Mesothelial cell of epicardium (in vitro differentiated cells): ENCODE measurements at regions not wholly inside any gene's neighbourhood (a gene's known extent, or its start where the extent isn't known, plus 50 kb on each side); places are given as distances from the start of the nearest gene placed in this dataset.
A peak's percentile ranks its signal among the peaks of the same experiment; 100 is the strongest.

Experiments used
- DNase-seq, 2 experiments: peaks; one replicate each; pipeline ENCODE4 v3.0.0; 2021; ENCODE audit warnings: low spot score in 2 of 2; ENCODE audit not compliant: unreplicated experiment in 2 of 2
- H3K27ac Mint-ChIP-seq: 2 replicates; pipeline ENCODE4 v1.8.0; 2021; ENCODE audit warnings: mixed read lengths
- H3K27me3 Mint-ChIP-seq: 2 replicates; pipeline ENCODE4 v1.8.0; 2021; ENCODE audit warnings: low read depth, mixed read lengths
- H3K36me3 Mint-ChIP-seq: 2 replicates; pipeline ENCODE4 v1.8.0; 2021; ENCODE audit warnings: mixed read lengths
- H3K4me1 Mint-ChIP-seq: 2 replicates; pipeline ENCODE4 v1.8.0; 2021; ENCODE audit warnings: mixed read lengths
- H3K4me3 Mint-ChIP-seq: 2 replicates; pipeline ENCODE4 v1.8.0; 2021; ENCODE audit warnings: mild to moderate bottlenecking, moderate library complexity, mixed read lengths
- H3K9me3 Mint-ChIP-seq: 2 replicates; pipeline ENCODE4 v1.8.0; 2021; ENCODE audit warnings: mixed read lengths
- TF ChIP-seq, protein P1 (sequence below): fragments of 200-600 bp; sonication (generic); IDR thresholded peaks from one replicate; pipeline ENCODE4 v1.5.0; 2021; ENCODE audit warnings: antibody characterized with exemption; ENCODE audit not compliant: unreplicated experiment

- peaks cover 33% of the 10 kb centered on the region for H3K9me3 Mint-ChIP-seq
- H3K27me3 Mint-ChIP-seq, result no peaks in the 10 kb centered on the region
- no peak overlapping the region for H3K27ac Mint-ChIP-seq
- no peak overlapping the region for H3K4me3 Mint-ChIP-seq
- H3K4me1 Mint-ChIP-seq, result no peaks in the 10 kb centered on the region
- DNase-seq, result no peak
- H3K36me3 Mint-ChIP-seq, result peaks cover 12% of the 10 kb centered on the region
- TF ChIP-seq, protein P1, sequence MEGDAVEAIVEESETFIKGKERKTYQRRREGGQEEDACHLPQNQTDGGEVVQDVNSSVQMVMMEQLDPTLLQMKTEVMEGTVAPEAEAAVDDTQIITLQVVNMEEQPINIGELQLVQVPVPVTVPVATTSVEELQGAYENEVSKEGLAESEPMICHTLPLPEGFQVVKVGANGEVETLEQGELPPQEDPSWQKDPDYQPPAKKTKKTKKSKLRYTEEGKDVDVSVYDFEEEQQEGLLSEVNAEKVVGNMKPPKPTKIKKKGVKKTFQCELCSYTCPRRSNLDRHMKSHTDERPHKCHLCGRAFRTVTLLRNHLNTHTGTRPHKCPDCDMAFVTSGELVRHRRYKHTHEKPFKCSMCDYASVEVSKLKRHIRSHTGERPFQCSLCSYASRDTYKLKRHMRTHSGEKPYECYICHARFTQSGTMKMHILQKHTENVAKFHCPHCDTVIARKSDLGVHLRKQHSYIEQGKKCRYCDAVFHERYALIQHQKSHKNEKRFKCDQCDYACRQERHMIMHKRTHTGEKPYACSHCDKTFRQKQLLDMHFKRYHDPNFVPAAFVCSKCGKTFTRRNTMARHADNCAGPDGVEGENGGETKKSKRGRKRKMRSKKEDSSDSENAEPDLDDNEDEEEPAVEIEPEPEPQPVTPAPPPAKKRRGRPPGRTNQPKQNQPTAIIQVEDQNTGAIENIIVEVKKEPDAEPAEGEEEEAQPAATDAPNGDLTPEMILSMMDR, result no peak
These were observed 158.9 kb downstream of the AKR1D1 start for GRCh38 chr7:138235207-138235606.

DNA sequence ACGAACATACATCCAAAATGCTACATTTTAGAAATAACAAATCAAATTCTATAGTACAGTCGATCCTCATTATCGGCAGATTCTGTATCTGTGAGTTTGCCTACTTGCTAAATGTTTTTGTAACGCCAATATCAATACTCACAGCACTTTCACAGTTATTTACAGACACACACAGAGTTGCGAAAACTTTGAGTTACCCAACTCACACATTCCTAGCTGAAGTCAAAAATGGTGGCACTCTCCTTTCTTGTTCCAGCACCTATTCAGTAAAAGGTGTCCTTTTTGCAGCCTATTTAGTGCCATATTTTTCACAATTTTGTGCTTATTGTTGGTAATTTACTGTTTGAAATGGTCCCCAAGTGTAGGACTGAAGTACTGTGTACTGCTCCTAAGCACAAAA, 161.7 kb downstream of the AKR1D1 start:
- peaks cover 29% of the 10 kb centered on the region for H3K9me3 Mint-ChIP-seq

GRCh38 chr7:138238734-138239659, 162.7 kb downstream of the AKR1D1 start:
- Mint-ChIP-seq H3K27me3 (no peaks in the 10 kb centered on the region), H3K27ac (no peak overlapping the region), H3K36me3 (peaks cover 12% of the 10 kb centered on the region), H3K9me3 (peaks cover 23% of the 10 kb centered on the region), H3K4me1 (peaks cover 8% of the 10 kb centered on the region), H3K4me3 (no peak overlapping the region)
- no peak for DNase-seq
- TF ChIP-seq, protein P1, result no peak

More for the DNA sequence above, 161.7 kb downstream of the AKR1D1 start:
- H3K27me3 Mint-ChIP-seq, result no peaks in the 10 kb centered on the region
- H3K27ac Mint-ChIP-seq, result no peak overlapping the region
- DNase-seq, result no peak
- peaks cover 12% of the 10 kb centered on the region for H3K36me3 Mint-ChIP-seq
- H3K4me3 Mint-ChIP-seq, result no peak overlapping the region
- TF ChIP-seq, protein P1, result no peak
- no peaks in the 10 kb centered on the region for H3K4me1 Mint-ChIP-seq

DNA sequence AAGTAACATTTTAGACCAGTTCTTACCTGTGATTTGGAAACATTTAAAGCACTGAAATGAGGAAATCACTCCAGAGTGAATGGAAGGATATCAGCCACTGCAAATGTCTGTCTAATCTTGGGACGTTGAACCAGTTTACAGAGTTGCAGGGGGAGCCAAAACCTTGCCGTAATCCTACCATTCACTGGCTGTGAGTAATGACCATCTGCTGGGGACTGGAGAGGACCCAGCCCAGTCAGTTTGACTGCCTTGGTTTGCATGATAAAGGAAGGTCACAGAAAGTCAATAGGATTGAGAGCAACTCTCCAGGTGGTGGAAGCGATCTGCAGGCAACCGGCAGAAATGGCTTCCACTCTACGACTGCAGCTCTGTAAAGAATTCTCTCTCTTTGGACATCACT, 167.2 kb downstream of the AKR1D1 start:
- H3K27ac Mint-ChIP-seq, result peak overlapping the region; percentile 94
- no peaks in the 10 kb centered on the region for H3K27me3 Mint-ChIP-seq
- peaks cover 11% of the 10 kb centered on the region for H3K9me3 Mint-ChIP-seq
- TF ChIP-seq, protein P1, result no peak
- peak overlapping the region; percentile 54 for H3K4me3 Mint-ChIP-seq
- H3K36me3 Mint-ChIP-seq, result peaks cover 10% of the 10 kb centered on the region
- DNase-seq, result no peak
- peaks cover 45% of the 10 kb centered on the region for H3K4me1 Mint-ChIP-seq

- TF ChIP-seq, protein P1, result no peak
These were observed 167.6 kb downstream of the AKR1D1 start for GRCh38 chr7:138243836-138244235.

More at GRCh38 chr7:138243836-138244235, 167.6 kb downstream of the AKR1D1 start:
- Mint-ChIP-seq H3K27ac (peak overlapping the region; percentile 94), H3K36me3 (peaks cover 10% of the 10 kb centered on the region), H3K4me1 (peaks cover 45% of the 10 kb centered on the region), H3K9me3 (peaks cover 10% of the 10 kb centered on the region), H3K27me3 (no peaks in the 10 kb centered on the region), H3K4me3 (peak overlapping the region; percentile 54)
- DNase-seq, result no peak
